PC-9 (cell line): ENCODE measurements at regions not wholly inside any gene's neighbourhood (a gene's known extent, or its start where the extent isn't known, plus 50 kb on each side); places are given as distances from the start of the nearest gene placed in this dataset.

Source experiments
- BruUV-seq: library from RNA; stranded (reverse); fragments of 400-500 nt; replicated peaks from 2 replicates; lab custom pipeline; 2021; lab: Mats Ljungman, UMichigan
- CTCF ChIA-PET: fragments of 300-600 bp; sonication (Branson Sonifier 250); formaldehyde crosslinking; loops from one replicate; lab custom pipeline; 2022; ENCODE audit warnings: antibody characterized with exemption; lab: Charles Lee
- POLR2A ChIA-PET: fragments of 300-600 bp; sonication (Branson Sonifier 250); formaldehyde crosslinking; loops from one replicate; lab custom pipeline; 2022; ENCODE audit warnings: antibody characterized with exemption; ENCODE audit not compliant: unreplicated experiment; lab: Charles Lee
- DNase-seq, 2 experiments: peaks; one replicate each; pipeline versions ENCODE4 v3.0.0 to v3.0.0-alpha.2; 2015 to 2022; ENCODE audit warnings: mixed read lengths in 1 of 2
- H2AFZ ChIP-seq: fragments of 200-600 bp; sonication (generic); 2 replicates; pipeline ENCODE4 v1.8.1; 2017; ENCODE audit warnings: antibody characterized with exemption
- H3F3A ChIP-seq: fragments of 200-600 bp; sonication (generic); 2 replicates; pipeline ENCODE4 v1.8.1; 2017; ENCODE audit warnings: antibody characterized with exemption, mild to moderate bottlenecking, low read depth; ENCODE audit not compliant: insufficient read depth
- H3K27ac ChIP-seq: fragments of 200-600 bp; sonication (generic); 2 replicates; pipeline ENCODE4 v1.6.1; 2016; ENCODE audit warnings: mixed run types
- H3K27me3 ChIP-seq: fragments of 200-600 bp; sonication (generic); 2 replicates; pipeline ENCODE4 v1.6.1; 2016; ENCODE audit warnings: low read depth, mixed run types; ENCODE audit not compliant: insufficient read depth
- H3K36me3 ChIP-seq: fragments of 200-600 bp; sonication (generic); 2 replicates; pipeline ENCODE4 v1.6.1; 2016; ENCODE audit warnings: low read depth, mixed run types
- H3K4me1 ChIP-seq: fragments of 200-600 bp; sonication (generic); replicated peaks from 2 replicates; pipeline ENCODE4 v1.6.1; 2016; ENCODE audit warnings: mixed run types; ENCODE audit not compliant: insufficient read depth
- H3K4me2 ChIP-seq: fragments of 200-600 bp; sonication (generic); 2 replicates; pipeline ENCODE4 v1.6.1; 2017; ENCODE audit warnings: mixed run types
- H3K4me3 ChIP-seq: fragments of 200-600 bp; sonication (generic); 2 replicates; pipeline ENCODE4 v1.6.1; 2016; ENCODE audit warnings: mixed run types
- H3K79me2 ChIP-seq: fragments of 200-600 bp; sonication (generic); 2 replicates; pipeline ENCODE4 v1.6.1; 2017; ENCODE audit warnings: low read depth, mixed run types
- H3K9me2 ChIP-seq: fragments of 200-600 bp; sonication (generic); 2 replicates; pipeline ENCODE4 v1.8.1; 2017; ENCODE audit warnings: mild to moderate bottlenecking; ENCODE audit not compliant: insufficient read depth
- H3K9me3 ChIP-seq: fragments of 200-600 bp; sonication (generic); 2 replicates; pipeline ENCODE4 v1.8.1; 2016; ENCODE audit warnings: low read depth; ENCODE audit not compliant: insufficient read depth
- H4K20me1 ChIP-seq: fragments of 200-600 bp; sonication (generic); 2 replicates; pipeline ENCODE4 v1.8.1; 2017; ENCODE audit not compliant: insufficient read depth
- EZH2 ChIP-seq: fragments of 200-600 bp; sonication (generic); IDR thresholded peaks from 2 replicates; pipeline ENCODE4 v1.8.0; 2017; ENCODE audit warnings: antibody characterized with exemption, low read depth
- intact Hi-C: fragments of 100-400 bp; cut with micrococcal nuclease; formaldehyde crosslinking; loops from one replicate; pipeline ENCODE4 v1.10.0; 2022; ENCODE audit not compliant: unreplicated experiment
- TF ChIP-seq, protein P1 (sequence below): fragments of 200-600 bp; sonication (generic); conservative IDR thresholded peaks from 2 replicates; pipeline ENCODE4 v1.6.1; 2017; ENCODE audit warnings: mixed run types, antibody characterized with exemption, mild to moderate bottlenecking, moderate library complexity

DNA sequence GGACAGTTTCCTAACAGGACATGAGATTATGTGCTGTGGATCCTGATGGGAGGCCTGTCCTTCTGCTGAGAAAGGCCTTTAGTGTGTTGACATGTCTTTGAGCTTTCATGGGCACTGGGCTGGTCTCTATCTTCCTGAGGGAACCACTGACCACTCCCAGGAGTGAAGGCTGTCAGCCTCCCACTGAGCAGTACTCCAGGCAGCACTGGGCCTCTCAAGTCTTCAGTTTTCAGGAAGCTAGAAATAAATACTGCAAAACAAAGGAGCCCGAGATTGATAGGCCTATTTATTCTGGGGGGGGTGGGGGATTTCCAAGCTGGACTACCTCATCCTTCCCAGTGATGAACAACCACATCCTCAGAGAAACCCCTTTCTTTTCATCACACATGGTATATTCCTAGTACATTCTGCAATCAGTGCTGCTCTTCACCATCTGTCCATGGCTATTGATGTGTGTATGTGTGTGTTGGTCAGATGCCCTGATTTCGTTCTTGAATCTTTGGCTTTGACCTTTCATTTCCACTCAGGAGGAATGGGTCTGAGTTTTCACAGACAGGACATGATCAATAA lies 180.9 kb upstream of the SPTLC3 start:
- intact Hi-C loops = no loop called here
- TF ChIP-seq, protein P1, sequence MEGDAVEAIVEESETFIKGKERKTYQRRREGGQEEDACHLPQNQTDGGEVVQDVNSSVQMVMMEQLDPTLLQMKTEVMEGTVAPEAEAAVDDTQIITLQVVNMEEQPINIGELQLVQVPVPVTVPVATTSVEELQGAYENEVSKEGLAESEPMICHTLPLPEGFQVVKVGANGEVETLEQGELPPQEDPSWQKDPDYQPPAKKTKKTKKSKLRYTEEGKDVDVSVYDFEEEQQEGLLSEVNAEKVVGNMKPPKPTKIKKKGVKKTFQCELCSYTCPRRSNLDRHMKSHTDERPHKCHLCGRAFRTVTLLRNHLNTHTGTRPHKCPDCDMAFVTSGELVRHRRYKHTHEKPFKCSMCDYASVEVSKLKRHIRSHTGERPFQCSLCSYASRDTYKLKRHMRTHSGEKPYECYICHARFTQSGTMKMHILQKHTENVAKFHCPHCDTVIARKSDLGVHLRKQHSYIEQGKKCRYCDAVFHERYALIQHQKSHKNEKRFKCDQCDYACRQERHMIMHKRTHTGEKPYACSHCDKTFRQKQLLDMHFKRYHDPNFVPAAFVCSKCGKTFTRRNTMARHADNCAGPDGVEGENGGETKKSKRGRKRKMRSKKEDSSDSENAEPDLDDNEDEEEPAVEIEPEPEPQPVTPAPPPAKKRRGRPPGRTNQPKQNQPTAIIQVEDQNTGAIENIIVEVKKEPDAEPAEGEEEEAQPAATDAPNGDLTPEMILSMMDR = no peak
- Histone ChIP-seq H3K4me3 (no peak overlapping the region), H3K79me2 (no peaks in the 10 kb centered on the region), H2AFZ (no peak overlapping the region), H3K4me2 (no peak overlapping the region), H3K9me3 (no peaks in the 10 kb centered on the region; the same call in 1 of the 2 replicates), H3K9me2 (no peaks in the 10 kb centered on the region), H3K36me3 (no peaks in the 10 kb centered on the region), H4K20me1 (no peaks in the 10 kb centered on the region), H3F3A (no peaks in the 10 kb centered on the region), H3K27me3 (no peaks in the 10 kb centered on the region; the same call in 1 of the 2 replicates), H3K27ac (no peak overlapping the region), H3K4me1 (no peaks in the 10 kb centered on the region)
- POLR2A ChIA-PET = no interaction called here
- CTCF ChIA-PET = no interaction called here
- no TSS peak for BruUV-seq
- no peak for DNase-seq

DNA sequence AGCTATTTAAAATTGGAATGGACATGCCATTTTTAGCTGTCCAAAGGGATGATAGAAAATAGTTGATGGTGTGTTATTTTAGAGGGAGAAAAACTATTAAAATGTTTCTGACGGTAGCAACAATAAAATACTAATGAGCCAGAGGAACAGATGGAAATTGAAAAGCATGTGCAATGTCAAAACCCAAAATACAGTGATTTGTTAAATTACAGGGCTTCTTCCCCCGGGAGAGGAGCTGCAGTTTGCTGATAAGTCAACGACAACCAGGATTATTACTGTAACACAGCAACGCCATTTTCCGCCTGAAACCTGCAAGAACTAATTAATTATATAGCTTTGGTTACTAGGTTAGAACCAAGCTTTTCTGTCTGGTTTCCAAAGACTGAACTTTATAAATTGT lies 179.6 kb upstream of the SPTLC3 start:
- no TSS peak for BruUV-seq
- no peak overlapping the region for H3K4me2 ChIP-seq
- H3K36me3 ChIP-seq = no peaks in the 10 kb centered on the region
- DNase-seq = no peak
- no peaks in the 10 kb centered on the region for H3K9me2 ChIP-seq
- H3K4me1 ChIP-seq = no peaks in the 10 kb centered on the region
- no peak overlapping the region for H3K27ac ChIP-seq
- TF ChIP-seq, protein P1 = no peak
- no peak for TF ChIP-seq EZH2
- H4K20me1 ChIP-seq = no peaks in the 10 kb centered on the region
- H3K4me3 ChIP-seq = no peak overlapping the region
- ChIA-PET POLR2A (no interaction called here), CTCF (no interaction called here)
- H3F3A ChIP-seq = no peaks in the 10 kb centered on the region
- no peaks in the 10 kb centered on the region for H3K79me2 ChIP-seq
- intact Hi-C loops = no loop called here
- H3K9me3 ChIP-seq = no peaks in the 10 kb centered on the region; the same call in 1 of the 2 replicates
- H2AFZ ChIP-seq = no peak overlapping the region
- no peaks in the 10 kb centered on the region; the same call in 1 of the 2 replicates for H3K27me3 ChIP-seq

- ChIA-PET POLR2A (no interaction called here), CTCF (no interaction called here)
These were observed 174.9 kb upstream of the SPTLC3 start for GRCh38 chr20:12833861-12834260.

More at GRCh38 chr20:12833861-12834260, 174.9 kb upstream of the SPTLC3 start:
- H3K79me2 ChIP-seq = no peaks in the 10 kb centered on the region
- no peak overlapping the region for H3K27ac ChIP-seq
- no peak for DNase-seq
- no peaks in the 10 kb centered on the region for H3K4me1 ChIP-seq
- H3K4me2 ChIP-seq = no peak overlapping the region
- no TSS peak for BruUV-seq
- no peaks in the 10 kb centered on the region for H3F3A ChIP-seq
- no peaks in the 10 kb centered on the region; the same call in 1 of the 2 replicates for H3K27me3 ChIP-seq
- H3K36me3 ChIP-seq = no peaks in the 10 kb centered on the region
- no peak overlapping the region for H2AFZ ChIP-seq
- TF ChIP-seq EZH2 = no peak
- TF ChIP-seq, protein P1 = no peak
- no peaks in the 10 kb centered on the region; the same call in 1 of the 2 replicates for H3K9me3 ChIP-seq
- no peaks in the 10 kb centered on the region for H3K9me2 ChIP-seq
- intact Hi-C loops = no loop called here
- H3K4me3 ChIP-seq = no peak overlapping the region
- no peaks in the 10 kb centered on the region for H4K20me1 ChIP-seq
